Vagina (tissue), 2 donors: ENCODE measurements at regions not wholly inside any gene's neighbourhood (a gene's known extent, or its start where the extent isn't known, plus 50 kb on each side); places are given as distances from the start of the nearest gene placed in this dataset.

Experiments used
- DNase-seq, 2 donors: peaks; one replicate each; pipeline ENCODE4 v3.0.0-alpha.2; 2017; ENCODE audit errors: extremely low spot score in 2 of 2
- H3K27ac ChIP-seq: fragments of 200-600 bp; sonication (generic); one replicate; pipeline ENCODE4 v1.5.1; 2019
- H3K27me3 ChIP-seq: fragments of 200-600 bp; sonication (generic); one replicate; pipeline ENCODE4 v1.5.1; 2019
- H3K36me3 ChIP-seq, 2 donors: fragments of 200-600 bp; sonication (generic); one replicate each; pipeline ENCODE4 v1.5.1; 2017 to 2019
- H3K4me1 ChIP-seq: fragments of 200-600 bp; sonication (generic); one replicate; pipeline ENCODE4 v1.5.1; 2019
- H3K4me3 ChIP-seq, 2 donors: fragments of 200-600 bp; sonication (generic); 1 replicate in 1 of 2; 2 replicates in 1 of 2; pipeline ENCODE4 v1.5.1; 2016 to 2019
- H3K9me3 ChIP-seq: fragments of 200-600 bp; sonication (generic); one replicate; pipeline ENCODE4 v1.5.1; 2019
- CTCF ChIP-seq, 3 experiments: fragments of 450-650 bp in 2 of 3; fragments of 200-600 bp in 1 of 3; sonication (generic) in 1 of 3; IDR thresholded peaks; one replicate each; pipeline ENCODE4 v1.5.1; 2017 to 2019; ENCODE audit warnings: antibody characterized with exemption in 3 of 3, mild to moderate bottlenecking in 2 of 3, moderate library complexity in 2 of 3
- POLR2A ChIP-seq, 2 donors: fragments of 450-650 bp; IDR thresholded peaks; one replicate each; pipeline ENCODE4 v1.6.1; 2017; ENCODE audit warnings: antibody characterized with exemption in 2 of 2, mild to moderate bottlenecking in 2 of 2, moderate library complexity in 2 of 2
- POLR2AphosphoS5 ChIP-seq, 2 donors: sonication (generic); formaldehyde crosslinking; IDR thresholded peaks; one replicate each; pipeline ENCODE4 v1.9.0; 2017; ENCODE audit warnings: antibody characterized with exemption in 2 of 2, mild to moderate bottlenecking in 2 of 2, low read depth in 1 of 2; ENCODE audit not compliant: insufficient read depth in 1 of 2
- intact Hi-C: fragments of 100-400 bp; cut with DNase I; formaldehyde crosslinking; loops from one replicate; pipeline ENCODE4 v1.15.1; 2023

- no peaks in the 10 kb centered on the region for H3K36me3 ChIP-seq
- H3K27ac ChIP-seq, result no peak overlapping the region
- H3K4me3 ChIP-seq, result no peak overlapping the region
- no peaks in the 10 kb centered on the region for H3K4me1 ChIP-seq
- H3K9me3 ChIP-seq, result no peaks in the 10 kb centered on the region
- intact Hi-C loops, result no loop called here
- DNase-seq, result no peak
- H3K27me3 ChIP-seq, result no peaks in the 10 kb centered on the region
- TF ChIP-seq CTCF (IDR thresholded peaks at IDR 0.05) (no peak), POLR2A (IDR thresholded peaks at IDR 0.05) (no peak), POLR2AphosphoS5 (IDR thresholded peaks at IDR 0.05; ENCODE audit: insufficient read depth in 1 of 2, low read depth in 1 of 2) (no peak)
Measured at GRCh38 chr1:81453971-81454370, 346.8 kb upstream of the ADGRL2 start.

- Histone ChIP-seq H3K9me3 (no peaks in the 10 kb centered on the region), H3K4me3 (no peak overlapping the region), H3K27me3 (no peaks in the 10 kb centered on the region), H3K27ac (no peak overlapping the region), H3K4me1 (no peaks in the 10 kb centered on the region), H3K36me3 (no peaks in the 10 kb centered on the region)
- no peak for DNase-seq
- intact Hi-C loops, result no loop called here
- no peak for TF ChIP-seq CTCF (IDR thresholded peaks at IDR 0.05)
- TF ChIP-seq POLR2A (IDR thresholded peaks at IDR 0.05), result no peak
- TF ChIP-seq POLR2AphosphoS5 (IDR thresholded peaks at IDR 0.05; ENCODE audit: insufficient read depth in 1 of 2, low read depth in 1 of 2), result no peak
Measured at GRCh38 chr1:81453367-81453703, 347.4 kb upstream of the ADGRL2 start.

GRCh38 chr1:81452693-81453366 is 347.9 kb upstream of the ADGRL2 start:
- Histone ChIP-seq H3K4me3 (no peak overlapping the region), H3K9me3 (no peaks in the 10 kb centered on the region), H3K27me3 (no peaks in the 10 kb centered on the region), H3K36me3 (no peaks in the 10 kb centered on the region), H3K27ac (no peak overlapping the region), H3K4me1 (no peaks in the 10 kb centered on the region)
- intact Hi-C loops, result no loop called here
- DNase-seq, result no peak
- TF ChIP-seq POLR2AphosphoS5 (IDR thresholded peaks at IDR 0.05; ENCODE audit: insufficient read depth in 1 of 2, low read depth in 1 of 2) (no peak), POLR2A (IDR thresholded peaks at IDR 0.05) (no peak), CTCF (IDR thresholded peaks at IDR 0.05) (no peak)

GRCh38 chr1:81449786-81450185 is 350.9 kb upstream of the ADGRL2 start:
- no peaks in the 10 kb centered on the region for H3K36me3 ChIP-seq
- intact Hi-C loops, result no loop called here
- no peaks in the 10 kb centered on the region for H3K4me1 ChIP-seq
- DNase-seq, result no peak
- no peak overlapping the region for H3K4me3 ChIP-seq
- no peaks in the 10 kb centered on the region for H3K9me3 ChIP-seq
- H3K27ac ChIP-seq, result no peak overlapping the region
- TF ChIP-seq POLR2A (IDR thresholded peaks at IDR 0.05) (no peak), POLR2AphosphoS5 (IDR thresholded peaks at IDR 0.05; ENCODE audit: insufficient read depth in 1 of 2, low read depth in 1 of 2) (no peak), CTCF (IDR thresholded peaks at IDR 0.05) (no peak)
- no peaks in the 10 kb centered on the region for H3K27me3 ChIP-seq

GRCh38 chr1:81446000-81446669 is 354.6 kb upstream of the ADGRL2 start:
- no peak for DNase-seq
- no peaks in the 10 kb centered on the region for H3K4me1 ChIP-seq
- no peaks in the 10 kb centered on the region for H3K36me3 ChIP-seq
- no peak overlapping the region for H3K27ac ChIP-seq
- TF ChIP-seq POLR2A (IDR thresholded peaks at IDR 0.05), result no peak
- no peak for TF ChIP-seq POLR2AphosphoS5 (IDR thresholded peaks at IDR 0.05; ENCODE audit: insufficient read depth in 1 of 2, low read depth in 1 of 2)
- no peak for TF ChIP-seq CTCF (IDR thresholded peaks at IDR 0.05)
- no peaks in the 10 kb centered on the region for H3K9me3 ChIP-seq
- no peak overlapping the region for H3K4me3 ChIP-seq
- no peaks in the 10 kb centered on the region for H3K27me3 ChIP-seq
- intact Hi-C loops, result no loop called here
